CD14-positive monocyte (primary cell): ENCODE measurements at regions not wholly inside any gene's neighbourhood (a gene's known extent, or its start where the extent isn't known, plus 50 kb on each side); places are given as distances from the start of the nearest gene placed in this dataset.

ENCODE experiments used
- DNase-seq, 3 donors: peaks; one replicate each; pipeline ENCODE4 v3.0.0-alpha.2; 2011 to 2022
- H2AFZ ChIP-seq: 2 replicates; pipeline ENCODE4 v1.6.0; 2012; ENCODE audit warnings: mild to moderate bottlenecking, low read depth, low read length, inconsistent platforms; ENCODE audit not compliant: insufficient read depth, poor library complexity, severe bottlenecking
- H3K27ac ChIP-seq, 2 donors: 1 replicate in 1 of 2; 2 replicates in 1 of 2; pipeline ENCODE4 v1.5.1; 2012 to 2013; ENCODE audit warnings: low read length in 2 of 2, control low read depth in 1 of 2, inconsistent platforms in 1 of 2, low read depth in 1 of 2, mild to moderate bottlenecking in 1 of 2
- H3K27me3 ChIP-seq, 2 donors: one replicate each; pipeline versions ENCODE4 v1.6.0 to v1.6.1; 2011 to 2013; ENCODE audit warnings: low read length in 2 of 2; ENCODE audit not compliant: control insufficient read depth in 2 of 2, insufficient read depth in 2 of 2
- H3K36me3 ChIP-seq, 2 donors: replicated peaks in 1 of 2; 1 replicate in 1 of 2; 2 replicates in 1 of 2; pipeline versions ENCODE4 v1.5.1 to v1.6.1; 2012 to 2013; ENCODE audit warnings: low read length in 2 of 2, control low read depth in 1 of 2, inconsistent platforms in 1 of 2, mild to moderate bottlenecking in 1 of 2; ENCODE audit not compliant: insufficient read depth in 2 of 2, control insufficient read depth in 1 of 2
- H3K4me1 ChIP-seq, 2 donors: 1 replicate in 1 of 2; 2 replicates in 1 of 2; pipeline versions ENCODE4 v1.5.1 to v1.6.1; 2012 to 2013; ENCODE audit warnings: low read length in 2 of 2, control low read depth in 1 of 2, inconsistent platforms in 1 of 2, mild to moderate bottlenecking in 1 of 2, moderate library complexity in 1 of 2; ENCODE audit not compliant: insufficient read depth in 2 of 2, control insufficient read depth in 1 of 2
- H3K4me2 ChIP-seq: replicated peaks from 2 replicates; pipeline ENCODE3; 2012; ENCODE audit warnings: low read length, moderate library complexity, mild to moderate bottlenecking; ENCODE audit not compliant: poor library complexity, severe bottlenecking; ENCODE audit errors: extremely low read depth
- H3K4me3 ChIP-seq, 3 experiments: fragments of 200-600 bp in 1 of 3; sonication (generic) in 1 of 3; replicated peaks in 1 of 3; 1 replicate in 2 of 3; 2 replicates in 1 of 3; pipeline ENCODE4 v1.5.1; 2011 to 2013; ENCODE audit warnings: low read length in 3 of 3, mild to moderate bottlenecking in 3 of 3, control low read depth in 2 of 3, low read depth in 2 of 3, inconsistent platforms in 1 of 3, moderate library complexity in 1 of 3
- H3K79me2 ChIP-seq: 2 replicates; pipeline ENCODE4 v1.6.0; 2012; ENCODE audit warnings: mild to moderate bottlenecking, control low read depth, inconsistent platforms, low read length, moderate library complexity; ENCODE audit not compliant: insufficient read depth
- H3K9ac ChIP-seq: 2 replicates; pipeline ENCODE4 v1.6.0; 2017; ENCODE audit warnings: low read length, mild to moderate bottlenecking; ENCODE audit not compliant: insufficient read depth, poor library complexity, severe bottlenecking
- H3K9me3 ChIP-seq, 2 donors: replicated peaks in 1 of 2; 1 replicate in 1 of 2; 2 replicates in 1 of 2; pipeline versions ENCODE4 v1.5.1 to v1.6.1; 2012 to 2013; ENCODE audit warnings: low read length in 2 of 2, control low read depth in 1 of 2; ENCODE audit not compliant: control insufficient read depth in 1 of 2, insufficient read depth in 1 of 2
- H4K20me1 ChIP-seq: 2 replicates; pipeline ENCODE4 v1.6.0; 2012; ENCODE audit warnings: mild to moderate bottlenecking, low read length, control low read depth, moderate library complexity; ENCODE audit not compliant: insufficient read depth
- H3K27ac Mint-ChIP-seq, 7 donors: one replicate each; pipeline ENCODE4 v1.8.0; 2020; ENCODE audit warnings: mild to moderate bottlenecking in 7 of 7, mixed read lengths in 7 of 7, moderate library complexity in 6 of 7, inconsistent platforms in 2 of 7
- H3K27me3 Mint-ChIP-seq, 3 donors: one replicate each; pipeline ENCODE4 v1.8.0; 2021 to 2022; ENCODE audit warnings: low read depth in 3 of 3, mild to moderate bottlenecking in 3 of 3, mixed read lengths in 3 of 3, moderate library complexity in 3 of 3, inconsistent platforms in 1 of 3
- H3K36me3 Mint-ChIP-seq, 2 donors: one replicate each; pipeline ENCODE4 v1.8.0; 2020; ENCODE audit warnings: mixed read lengths in 2 of 2, inconsistent platforms in 1 of 2, mild to moderate bottlenecking in 1 of 2
- H3K4me1 Mint-ChIP-seq: one replicate; pipeline ENCODE4 v1.8.0; 2020; ENCODE audit warnings: mild to moderate bottlenecking, mixed read lengths
- H3K4me3 Mint-ChIP-seq, 2 donors: one replicate each; pipeline ENCODE4 v1.8.0; 2020; ENCODE audit warnings: mild to moderate bottlenecking in 2 of 2, mixed read lengths in 2 of 2, moderate library complexity in 1 of 2
- H3K9me3 Mint-ChIP-seq, 7 donors: one replicate each; pipeline ENCODE4 v1.8.0; 2020 to 2022; ENCODE audit warnings: mixed read lengths in 7 of 7, mild to moderate bottlenecking in 6 of 7, moderate library complexity in 6 of 7, inconsistent platforms in 2 of 7
- WGBS: methylation state at CpG from one replicate; pipeline ENCODE4 v1.1.5; 2013; ENCODE audit warnings: missing lambda C conversion rate; ENCODE audit not compliant: insufficient coverage; 5-methylcytosine and 5-hydroxymethylcytosine counted together
- intact Hi-C, 2 donors: fragments of 100-400 bp; cut with micrococcal nuclease; formaldehyde crosslinking; loops; one replicate each; pipeline versions ENCODE4 v1.15.0 to v1.15.1; 2023
- TF ChIP-seq, protein P1 (sequence below): fragments of 200-600 bp; IDR thresholded peaks from one replicate; pipeline ENCODE4 v1.8.0; 2022; ENCODE audit warnings: antibody characterized with exemption, mild to moderate bottlenecking

DNA sequence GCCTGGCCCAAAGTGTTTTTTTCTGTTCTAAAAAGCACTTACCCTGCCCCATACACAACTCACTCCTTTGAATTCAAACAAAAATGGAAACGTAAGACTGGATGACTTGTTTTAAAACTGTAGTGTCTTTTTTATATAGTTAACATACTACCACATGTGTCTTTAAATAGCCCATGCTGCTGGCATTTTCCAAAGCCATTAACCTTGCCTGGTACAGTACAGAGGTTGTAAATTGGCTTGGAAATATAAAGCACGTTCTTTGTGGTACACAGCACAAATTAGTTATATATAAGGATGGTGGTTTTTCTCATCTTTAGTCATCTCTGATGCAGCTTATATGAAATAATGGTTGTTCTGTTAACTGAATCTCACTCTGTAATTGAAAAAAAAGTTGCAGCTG, 519.7 kb upstream of the ZNF608 start:
- Histone ChIP-seq H3K4me1 (no peaks in the 10 kb centered on the region), H3K36me3 (no peaks in the 10 kb centered on the region), H2AFZ (no peak overlapping the region), H3K27ac (no peak overlapping the region), H4K20me1 (no peaks in the 10 kb centered on the region), H3K9ac (no peak overlapping the region), H3K79me2 (no peaks in the 10 kb centered on the region), H3K4me3 (no peak overlapping the region), H3K27me3 (no peaks in the 10 kb centered on the region), H3K9me3 (peaks cover 0 to 3% of the 10 kb centered on the region in 2 donors), H3K4me2 (no peak overlapping the region)
- no peak for DNase-seq
- H3K36me3 Mint-ChIP-seq = no peaks in the 10 kb centered on the region
- intact Hi-C loops = no loop called here
- no CpG with 5 or more reads among the region's 2 CpGs for whole genome bisulfite sequencing
- peaks cover 2 to 6% (median 3%) of the 10 kb centered on the region in 7 donors for H3K9me3 Mint-ChIP-seq
- H3K4me3 Mint-ChIP-seq = no peak overlapping the region
- peaks cover 0 to 1% (median 0%) of the 10 kb centered on the region in 3 donors for H3K27me3 Mint-ChIP-seq
- H3K4me1 Mint-ChIP-seq = no peaks in the 10 kb centered on the region
- no peak overlapping the region for H3K27ac Mint-ChIP-seq
- TF ChIP-seq, protein P1, sequence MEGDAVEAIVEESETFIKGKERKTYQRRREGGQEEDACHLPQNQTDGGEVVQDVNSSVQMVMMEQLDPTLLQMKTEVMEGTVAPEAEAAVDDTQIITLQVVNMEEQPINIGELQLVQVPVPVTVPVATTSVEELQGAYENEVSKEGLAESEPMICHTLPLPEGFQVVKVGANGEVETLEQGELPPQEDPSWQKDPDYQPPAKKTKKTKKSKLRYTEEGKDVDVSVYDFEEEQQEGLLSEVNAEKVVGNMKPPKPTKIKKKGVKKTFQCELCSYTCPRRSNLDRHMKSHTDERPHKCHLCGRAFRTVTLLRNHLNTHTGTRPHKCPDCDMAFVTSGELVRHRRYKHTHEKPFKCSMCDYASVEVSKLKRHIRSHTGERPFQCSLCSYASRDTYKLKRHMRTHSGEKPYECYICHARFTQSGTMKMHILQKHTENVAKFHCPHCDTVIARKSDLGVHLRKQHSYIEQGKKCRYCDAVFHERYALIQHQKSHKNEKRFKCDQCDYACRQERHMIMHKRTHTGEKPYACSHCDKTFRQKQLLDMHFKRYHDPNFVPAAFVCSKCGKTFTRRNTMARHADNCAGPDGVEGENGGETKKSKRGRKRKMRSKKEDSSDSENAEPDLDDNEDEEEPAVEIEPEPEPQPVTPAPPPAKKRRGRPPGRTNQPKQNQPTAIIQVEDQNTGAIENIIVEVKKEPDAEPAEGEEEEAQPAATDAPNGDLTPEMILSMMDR = no peak

- H3K9me3 ChIP-seq = peaks cover 0 to 3% of the 10 kb centered on the region in 2 donors
- H3K79me2 ChIP-seq = no peaks in the 10 kb centered on the region
- intact Hi-C loops = no loop called here
- no peak overlapping the region for H3K4me2 ChIP-seq
- H3K27ac ChIP-seq = no peak overlapping the region
- Mint-ChIP-seq H3K27ac (no peak overlapping the region), H3K27me3 (peaks cover 0 to 3% (median 1%) of the 10 kb centered on the region in 3 donors), H3K4me1 (no peaks in the 10 kb centered on the region), H3K4me3 (no peak overlapping the region), H3K9me3 (peaks cover 2 to 6% (median 3%) of the 10 kb centered on the region in 7 donors), H3K36me3 (no peaks in the 10 kb centered on the region)
- H3K4me1 ChIP-seq = no peaks in the 10 kb centered on the region
- H3K4me3 ChIP-seq = no peak overlapping the region
- WGBS = 97% methylated on average over 3 of the region's 6 CpGs
- no peak overlapping the region for H2AFZ ChIP-seq
- no peak for DNase-seq
- H3K9ac ChIP-seq = no peak overlapping the region
- no peaks in the 10 kb centered on the region for H3K27me3 ChIP-seq
- H4K20me1 ChIP-seq = no peaks in the 10 kb centered on the region
- TF ChIP-seq, protein P1 = no peak
- H3K36me3 ChIP-seq = no peaks in the 10 kb centered on the region
Measured at GRCh38 chr5:125267636-125268248, 521.3 kb upstream of the ZNF608 start.
